ENCODE measurements at regions not wholly inside any gene's neighbourhood (a gene's known extent, or its start where the extent isn't known, plus 50 kb on each side); places are given as distances from the start of the nearest gene placed in this dataset.

- Histone ChIP-seq H3K9me3 (no peaks in the 10 kb centered on the region), H3K27me3 (no peaks in the 10 kb centered on the region), H3K4me3 (replicated peaks in 1 of 3) (no peak overlapping the region), H3K27ac (no peak overlapping the region), H3K36me3 (no peaks in the 10 kb centered on the region), H3K4me1 (no peaks in the 10 kb centered on the region)
- intact Hi-C loops (cut with DNase I): no loop called here
- DNase-seq: no peak
- TF ChIP-seq, protein P1, sequence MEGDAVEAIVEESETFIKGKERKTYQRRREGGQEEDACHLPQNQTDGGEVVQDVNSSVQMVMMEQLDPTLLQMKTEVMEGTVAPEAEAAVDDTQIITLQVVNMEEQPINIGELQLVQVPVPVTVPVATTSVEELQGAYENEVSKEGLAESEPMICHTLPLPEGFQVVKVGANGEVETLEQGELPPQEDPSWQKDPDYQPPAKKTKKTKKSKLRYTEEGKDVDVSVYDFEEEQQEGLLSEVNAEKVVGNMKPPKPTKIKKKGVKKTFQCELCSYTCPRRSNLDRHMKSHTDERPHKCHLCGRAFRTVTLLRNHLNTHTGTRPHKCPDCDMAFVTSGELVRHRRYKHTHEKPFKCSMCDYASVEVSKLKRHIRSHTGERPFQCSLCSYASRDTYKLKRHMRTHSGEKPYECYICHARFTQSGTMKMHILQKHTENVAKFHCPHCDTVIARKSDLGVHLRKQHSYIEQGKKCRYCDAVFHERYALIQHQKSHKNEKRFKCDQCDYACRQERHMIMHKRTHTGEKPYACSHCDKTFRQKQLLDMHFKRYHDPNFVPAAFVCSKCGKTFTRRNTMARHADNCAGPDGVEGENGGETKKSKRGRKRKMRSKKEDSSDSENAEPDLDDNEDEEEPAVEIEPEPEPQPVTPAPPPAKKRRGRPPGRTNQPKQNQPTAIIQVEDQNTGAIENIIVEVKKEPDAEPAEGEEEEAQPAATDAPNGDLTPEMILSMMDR (IDR thresholded peaks at IDR 0.05): no peak
- TF ChIP-seq POLR2A (IDR thresholded peaks at IDR 0.05): no peak
These were observed 1002.3 kb downstream of the FLRT2 start for GRCh38 chr14:86532219-86532618.

DNA sequence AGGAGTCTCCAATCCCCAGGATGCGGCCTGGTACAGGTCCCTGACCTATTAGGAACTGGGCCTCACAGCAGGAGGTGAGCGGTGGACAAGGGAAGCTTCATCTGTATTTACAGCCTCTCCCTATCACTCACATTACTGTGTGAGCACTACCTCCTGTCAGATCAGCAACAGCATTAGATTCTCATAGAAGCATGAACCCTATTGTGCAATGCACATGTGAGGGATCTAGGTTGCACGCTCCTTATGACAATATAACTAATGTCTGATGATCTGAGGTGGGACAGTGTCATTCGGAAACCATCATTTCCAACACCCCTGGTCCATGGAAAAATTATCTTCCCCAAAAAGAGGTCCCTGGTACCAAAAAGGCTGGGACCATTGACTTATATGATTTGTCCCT lies 1000.5 kb downstream of the FLRT2 start:
- 96 to 98% methylated on average over 4 of the region's 4 CpGs for WGBS, 2 donors
- intact Hi-C loops (cut with DNase I): no loop called here
- Histone ChIP-seq H3K27me3 (no peaks in the 10 kb centered on the region), H3K36me3 (no peaks in the 10 kb centered on the region), H3K9me3 (no peaks in the 10 kb centered on the region), H3K4me3 (replicated peaks in 1 of 3) (no peak overlapping the region), H3K4me1 (no peaks in the 10 kb centered on the region), H3K27ac (no peak overlapping the region)
- DNase-seq: no peak
- TF ChIP-seq, protein P1 (IDR thresholded peaks at IDR 0.05): no peak
- no peak for TF ChIP-seq POLR2A (IDR thresholded peaks at IDR 0.05)

DNA sequence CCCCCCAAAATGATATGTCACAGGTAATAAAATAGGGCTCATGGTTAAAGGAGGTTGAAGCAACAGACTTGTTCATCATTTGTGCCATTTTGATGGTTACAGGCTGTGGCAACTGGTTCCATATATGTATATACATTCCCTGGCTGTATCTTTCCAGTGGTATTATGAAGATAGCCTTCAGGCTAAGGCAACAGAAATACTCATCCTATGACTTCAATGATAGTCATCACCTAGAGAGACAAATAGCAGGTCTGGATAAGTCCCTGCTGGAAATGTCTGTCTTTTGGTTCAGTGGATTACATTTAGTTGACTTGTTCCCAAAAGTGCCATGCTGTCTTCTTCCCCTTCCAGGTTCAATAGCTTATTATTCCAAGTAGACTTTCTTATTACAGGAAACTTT lies 997.4 kb downstream of the FLRT2 start:
- H3K27me3 ChIP-seq: no peaks in the 10 kb centered on the region
- no peak for DNase-seq
- intact Hi-C loops (cut with DNase I): no loop called here
- H3K27ac ChIP-seq: no peak overlapping the region
- no peaks in the 10 kb centered on the region for H3K9me3 ChIP-seq
- no peaks in the 10 kb centered on the region for H3K4me1 ChIP-seq
- H3K4me3 ChIP-seq (replicated peaks in 1 of 3): no peak overlapping the region
- no peaks in the 10 kb centered on the region for H3K36me3 ChIP-seq
- no peak for TF ChIP-seq POLR2A (IDR thresholded peaks at IDR 0.05)
- TF ChIP-seq, protein P1 (IDR thresholded peaks at IDR 0.05): no peak

GRCh38 chr14:86525673-86526072 lies 995.7 kb downstream of the FLRT2 start:
- TF ChIP-seq, protein P1 (IDR thresholded peaks at IDR 0.05): no peak
- TF ChIP-seq POLR2A (IDR thresholded peaks at IDR 0.05): no peak
- no peak overlapping the region for H3K27ac ChIP-seq
- 68 to 70% methylated on average over 3 of the region's 3 CpGs for WGBS, 2 donors

DNA sequence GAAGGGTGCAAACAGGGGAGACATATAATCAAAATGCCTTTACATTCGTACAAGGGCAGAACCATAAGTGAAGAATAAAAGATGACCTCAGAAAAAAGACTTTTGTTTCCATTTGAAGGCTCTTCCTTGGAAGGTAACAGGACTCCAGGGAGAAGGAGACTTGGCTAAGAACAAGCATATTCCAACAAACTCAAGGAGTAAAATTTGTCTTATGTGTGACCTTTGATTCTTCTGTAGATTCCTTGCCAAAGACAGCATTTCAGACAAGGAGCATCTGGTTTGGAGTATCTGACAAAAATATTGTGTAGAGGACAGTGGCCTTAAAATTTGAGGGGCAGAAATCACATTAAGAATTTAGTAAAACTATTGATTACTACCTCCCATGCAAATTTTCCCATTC lies 991.9 kb downstream of the FLRT2 start:
- no peaks in the 10 kb centered on the region for H3K27me3 ChIP-seq
- DNase-seq: no peak
- H3K9me3 ChIP-seq: no peaks in the 10 kb centered on the region
- H3K27ac ChIP-seq: no peak overlapping the region
- H3K36me3 ChIP-seq: no peaks in the 10 kb centered on the region
- WGBS, 2 donors: 76 to 79% methylated on average over 1 of the region's 1 CpG
- TF ChIP-seq POLR2A (IDR thresholded peaks at IDR 0.05): no peak
- TF ChIP-seq, protein P1 (IDR thresholded peaks at IDR 0.05): no peak
- H3K4me3 ChIP-seq (replicated peaks in 1 of 3): no peak overlapping the region
- intact Hi-C loops (cut with DNase I): no loop called here
- H3K4me1 ChIP-seq: no peaks in the 10 kb centered on the region

More at GRCh38 chr14:86525673-86526072, 995.7 kb downstream of the FLRT2 start:
- intact Hi-C loops (cut with DNase I): no loop called here
- H3K4me1 ChIP-seq: no peaks in the 10 kb centered on the region
- no peak for DNase-seq
- H3K27me3 ChIP-seq: no peaks in the 10 kb centered on the region
- no peaks in the 10 kb centered on the region for H3K9me3 ChIP-seq
- H3K4me3 ChIP-seq (replicated peaks in 1 of 3): no peak overlapping the region
- H3K36me3 ChIP-seq: no peaks in the 10 kb centered on the region

Data from thyroid gland (tissue), 4 donors.